T-cell (primary cell): ENCODE measurements at regions not wholly inside any gene's neighbourhood (a gene's known extent, or its start where the extent isn't known, plus 50 kb on each side); places are given as distances from the start of the nearest gene placed in this dataset.
"Not testable (repeated sequence)": the region's sequence is repeated elsewhere in the genome, so short reads cannot be mapped to it uniquely, and the experiment has no call there.

Experiments used
- ATAC-seq, 4 experiments: fragments of 200-7000 bp in 3 of 4; fragments of 150-1000 bp in 1 of 4; cut with Tn5 transposase; replicated peaks in 1 of 4; 1 replicate in 3 of 4; 2 replicates in 1 of 4; pipeline ENCODE4 v1.10.0; 2021; ENCODE audit warnings: moderate library complexity in 3 of 4, mild to moderate bottlenecking in 2 of 4, moderate number of reproducible peaks in 1 of 4
- CTCF ChIA-PET, 2 donors: fragments of 300-600 bp; sonication (Branson Sonifier 250); formaldehyde crosslinking; loops; one replicate each; lab custom pipeline; 2022; ENCODE audit warnings: antibody characterized with exemption in 2 of 2; lab: Charles Lee
- POLR2A ChIA-PET, 2 donors: fragments of 300-600 bp; sonication (Branson Sonifier 250); formaldehyde crosslinking; loops; one replicate each; lab custom pipeline; 2022; ENCODE audit warnings: antibody characterized with exemption in 2 of 2; lab: Charles Lee
- DNase-seq, 35 experiments: peaks; one replicate each; pipeline versions ENCODE4 v3.0.0 to v3.0.0-alpha.2; 2013 to 2023
- H3K27ac ChIP-seq: one replicate; pipeline ENCODE4 v1.5.1; 2013; ENCODE audit warnings: low read length
- H3K27me3 ChIP-seq, 2 experiments: replicated peaks in 1 of 2; 1 replicate in 1 of 2; 2 replicates in 1 of 2; pipeline versions ENCODE4 v1.6.1 to v1.7.0; 2013; ENCODE audit warnings: low read length in 1 of 2, mixed read lengths in 1 of 2; ENCODE audit not compliant: control insufficient read depth in 2 of 2, insufficient read depth in 2 of 2; ENCODE audit errors: extremely low read depth in 1 of 2
- H3K36me3 ChIP-seq, 2 donors: 1 replicate in 1 of 2; 2 replicates in 1 of 2; pipeline versions ENCODE4 v1.6.1 to v1.7.0; 2013; ENCODE audit warnings: low read length in 1 of 2; ENCODE audit not compliant: control insufficient read depth in 2 of 2, insufficient read depth in 1 of 2; ENCODE audit errors: extremely low read depth in 1 of 2
- H3K4me1 ChIP-seq, 2 experiments: 1 replicate in 1 of 2; 2 replicates in 1 of 2; pipeline versions ENCODE4 v1.6.1 to v1.7.0; 2013; ENCODE audit warnings: low read length in 2 of 2, mixed read lengths in 1 of 2; ENCODE audit not compliant: insufficient read depth in 2 of 2, control insufficient read depth in 1 of 2; ENCODE audit errors: extremely low read depth in 1 of 2
- H3K4me3 ChIP-seq, 2 donors: 1 replicate in 1 of 2; 2 replicates in 1 of 2; pipeline versions ENCODE4 v1.5.1 to v1.7.0; 2013; ENCODE audit warnings: mild to moderate bottlenecking in 2 of 2, low read length in 1 of 2, moderate library complexity in 1 of 2; ENCODE audit not compliant: control insufficient read depth in 1 of 2; ENCODE audit errors: extremely low read depth in 1 of 2
- H3K9me3 ChIP-seq: 2 replicates; pipeline ENCODE4 v1.7.0; 2013
- H3K27ac Mint-ChIP-seq, 2 donors: one replicate each; pipeline ENCODE4 v1.8.0; 2020 to 2021; ENCODE audit warnings: mild to moderate bottlenecking in 2 of 2, mixed read lengths in 2 of 2
- H3K27me3 Mint-ChIP-seq, 2 donors: one replicate each; pipeline ENCODE4 v1.8.0; 2021 to 2022; ENCODE audit warnings: mixed read lengths in 2 of 2
- H3K36me3 Mint-ChIP-seq: one replicate; pipeline ENCODE4 v1.8.0; 2021; ENCODE audit warnings: mixed read lengths
- H3K4me1 Mint-ChIP-seq, 3 donors: one replicate each; pipeline ENCODE4 v1.8.0; 2020 to 2022; ENCODE audit warnings: mixed read lengths in 3 of 3, mild to moderate bottlenecking in 1 of 3
- H3K4me3 Mint-ChIP-seq, 3 donors: one replicate each; pipeline ENCODE4 v1.8.0; 2020 to 2022; ENCODE audit warnings: mild to moderate bottlenecking in 3 of 3, mixed read lengths in 3 of 3, moderate library complexity in 3 of 3
- H3K9me3 Mint-ChIP-seq, 3 donors: one replicate each; pipeline ENCODE4 v1.8.0; 2020 to 2022; ENCODE audit warnings: mixed read lengths in 3 of 3
- WGBS: methylation state at CpG from one replicate; pipeline ENCODE4 v1.1.5; 2013; ENCODE audit warnings: missing lambda C conversion rate; ENCODE audit not compliant: insufficient coverage; 5-methylcytosine and 5-hydroxymethylcytosine counted together

GRCh38 chr15:50857763-50858162 is 50.7 kb upstream of the AP4E1 start:
- Histone ChIP-seq H3K36me3 (no peaks in the 10 kb centered on the region), H3K4me3 (no peak overlapping the region), H3K4me1 (no peaks in the 10 kb centered on the region), H3K9me3 (no peaks in the 10 kb centered on the region), H3K27ac (no peak overlapping the region), H3K27me3 (peaks cover 0 to 2% of the 10 kb centered on the region in 2 experiments)
- H3K36me3 Mint-ChIP-seq, result no peaks in the 10 kb centered on the region
- H3K27ac Mint-ChIP-seq, result no peak overlapping the region
- no peaks in the 10 kb centered on the region for H3K4me1 Mint-ChIP-seq
- H3K27me3 Mint-ChIP-seq, result peaks cover 0 to 2% of the 10 kb centered on the region in 2 donors
- ChIA-PET CTCF (no interaction called here), POLR2A (no interaction called here)
- ATAC-seq, result no peak
- DNase-seq, result no peak
- H3K4me3 Mint-ChIP-seq, result no peak overlapping the region
- no peaks in the 10 kb centered on the region for H3K9me3 Mint-ChIP-seq

- Mint-ChIP-seq H3K27ac (no peak overlapping the region), H3K9me3 (no peaks in the 10 kb centered on the region), H3K27me3 (peaks cover 0 to 2% of the 10 kb centered on the region in 2 donors), H3K4me3 (no peak overlapping the region), H3K4me1 (no peaks in the 10 kb centered on the region), H3K36me3 (no peaks in the 10 kb centered on the region)
- Histone ChIP-seq H3K27ac (no peak overlapping the region), H3K27me3 (peaks cover 0 to 2% of the 10 kb centered on the region in 2 experiments), H3K4me1 (no peaks in the 10 kb centered on the region), H3K4me3 (no peak overlapping the region), H3K9me3 (no peaks in the 10 kb centered on the region), H3K36me3 (no peaks in the 10 kb centered on the region)
- ChIA-PET CTCF (no interaction called here), POLR2A (no interaction called here)
- ATAC-seq (no peak), DNase-seq (no peak)
- 92% methylated on average over 1 of the region's 4 CpGs for WGBS
These were observed 53.6 kb upstream of the AP4E1 start for GRCh38 chr15:50854601-50855490.

- Histone ChIP-seq H3K4me3 (no peak overlapping the region), H3K4me1 (no peaks in the 10 kb centered on the region), H3K36me3 (no peaks in the 10 kb centered on the region), H3K9me3 (no peaks in the 10 kb centered on the region), H3K27me3 (no peaks in the 10 kb centered on the region), H3K27ac (no peak overlapping the region)
- no peaks in the 10 kb centered on the region for H3K36me3 Mint-ChIP-seq
- no peaks in the 10 kb centered on the region for H3K27me3 Mint-ChIP-seq
- ChIA-PET CTCF (interaction anchor here in 1 of 2 donors (0.7 kb wide), 1 partner anchor 20 kb away, joined by 4 read pairs; no protein-coding TSS in a partner anchor), POLR2A (no interaction called here)
- H3K9me3 Mint-ChIP-seq, result no peaks in the 10 kb centered on the region
- no peaks in the 10 kb centered on the region for H3K4me1 Mint-ChIP-seq
- H3K27ac Mint-ChIP-seq, result no peak overlapping the region
- no CpG with 5 or more reads among the region's 1 CpG for WGBS
- DNase-seq (no peak), ATAC-seq (no peak)
- H3K4me3 Mint-ChIP-seq, result no peak overlapping the region
These were observed 58.5 kb upstream of the AP4E1 start for GRCh38 chr15:50850003-50850402.

GRCh38 chr15:50848349-50848748 is 60.1 kb upstream of the AP4E1 start:
- Histone ChIP-seq H3K27ac (no peak overlapping the region), H3K27me3 (no peaks in the 10 kb centered on the region), H3K4me3 (no peak overlapping the region), H3K9me3 (no peaks in the 10 kb centered on the region), H3K4me1 (no peaks in the 10 kb centered on the region), H3K36me3 (no peaks in the 10 kb centered on the region)
- no peak for DNase-seq
- H3K36me3 Mint-ChIP-seq, result no peaks in the 10 kb centered on the region
- H3K27me3 Mint-ChIP-seq, result peaks cover 0 to 5% of the 10 kb centered on the region in 2 donors
- CTCF ChIA-PET, result no interaction called here
- POLR2A ChIA-PET, result no interaction called here
- no peak overlapping the region for H3K4me3 Mint-ChIP-seq
- peaks cover 0 to 5% (median 5%) of the 10 kb centered on the region in 3 donors for H3K9me3 Mint-ChIP-seq
- no peak overlapping the region for H3K27ac Mint-ChIP-seq
- no peak for ATAC-seq
- H3K4me1 Mint-ChIP-seq, result no peaks in the 10 kb centered on the region

GRCh38 chr15:50845181-50845580 is 63.3 kb upstream of the AP4E1 start:
- H3K27me3 ChIP-seq, H3K4me1 Mint-ChIP-seq, H3K36me3 Mint-ChIP-seq, CTCF ChIA-PET, POLR2A ChIA-PET, DNase-seq, H3K9me3 Mint-ChIP-seq, H3K27ac ChIP-seq, H3K27me3 Mint-ChIP-seq, H3K4me3 Mint-ChIP-seq, H3K9me3 ChIP-seq, ATAC-seq, H3K4me1 ChIP-seq, H3K4me3 ChIP-seq, H3K27ac Mint-ChIP-seq, H3K36me3 ChIP-seq: not testable (repeated sequence)
- no CpG with 5 or more reads among the region's 1 CpG for WGBS

GRCh38 chr15:50840520-50840919 is 68.0 kb upstream of the AP4E1 start:
- WGBS, result 100% methylated on average over 3 of the region's 5 CpGs
- Mint-ChIP-seq H3K4me3 (no peak overlapping the region), H3K36me3 (no peaks in the 10 kb centered on the region), H3K27me3 (peaks cover 0 to 5% of the 10 kb centered on the region in 2 donors), H3K27ac (no peak overlapping the region), H3K4me1 (no peaks in the 10 kb centered on the region), H3K9me3 (peaks cover 0 to 5% (median 5%) of the 10 kb centered on the region in 3 donors)
- H3K27me3 ChIP-seq, result no peaks in the 10 kb centered on the region
- H3K36me3 ChIP-seq, result no peaks in the 10 kb centered on the region
- no peak overlapping the region for H3K27ac ChIP-seq
- no peaks in the 10 kb centered on the region for H3K4me1 ChIP-seq
- DNase-seq (no peak), ATAC-seq (no peak)
- H3K9me3 ChIP-seq, result no peaks in the 10 kb centered on the region
- H3K4me3 ChIP-seq, result no peak overlapping the region
- POLR2A ChIA-PET, result no interaction called here
- CTCF ChIA-PET, result no interaction called here
